ENCODE measurements at regions not wholly inside any gene's neighbourhood (a gene's known extent, or its start where the extent isn't known, plus 50 kb on each side); places are given as distances from the start of the nearest gene placed in this dataset.

DNA sequence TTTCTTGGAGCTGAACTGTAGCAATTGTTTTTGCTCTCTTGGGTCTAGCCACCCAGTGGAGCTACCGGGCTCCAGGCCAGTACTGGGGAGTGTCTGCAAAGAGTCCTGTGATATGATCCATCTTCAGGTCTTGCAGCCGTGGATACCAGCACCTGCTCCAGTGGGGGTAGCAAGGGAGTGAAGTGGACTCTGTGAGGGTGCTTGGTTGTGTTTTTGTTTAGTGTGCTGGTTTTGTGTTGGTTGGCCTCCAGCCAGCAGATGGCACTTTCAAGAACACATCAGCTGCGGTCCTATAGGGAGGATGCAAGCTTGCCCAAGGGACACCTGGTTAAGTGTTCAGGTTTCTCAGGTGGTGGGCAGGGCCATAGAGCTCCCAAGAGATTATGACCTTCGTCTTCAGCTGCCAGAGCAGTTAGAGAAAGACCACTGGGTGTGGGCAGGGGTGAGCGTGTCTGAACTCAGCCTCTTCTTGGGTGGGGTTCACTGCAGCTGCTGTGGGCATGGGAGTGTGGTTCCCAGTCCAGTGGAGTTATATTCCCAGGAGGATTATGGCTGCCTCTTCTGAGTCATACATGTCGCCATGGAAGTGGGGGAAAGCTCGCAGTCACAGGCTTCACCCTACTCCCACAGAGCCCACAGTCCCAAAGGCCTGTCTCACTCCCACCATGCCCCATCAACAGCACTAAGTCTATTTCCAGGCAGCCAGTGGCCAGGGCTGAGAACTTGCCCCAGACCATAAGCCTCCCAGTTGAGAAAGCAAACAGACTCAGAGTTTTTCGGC lies 811.6 kb downstream of the GLUD2 start:
- TF ChIP-seq EP300 (IDR thresholded peaks at IDR 0.05) (no peak), POLR2AphosphoS5 (IDR thresholded peaks at IDR 0.05) (no peak), POLR2A (IDR thresholded peaks at IDR 0.05) (no peak)
- TF ChIP-seq, protein P1, sequence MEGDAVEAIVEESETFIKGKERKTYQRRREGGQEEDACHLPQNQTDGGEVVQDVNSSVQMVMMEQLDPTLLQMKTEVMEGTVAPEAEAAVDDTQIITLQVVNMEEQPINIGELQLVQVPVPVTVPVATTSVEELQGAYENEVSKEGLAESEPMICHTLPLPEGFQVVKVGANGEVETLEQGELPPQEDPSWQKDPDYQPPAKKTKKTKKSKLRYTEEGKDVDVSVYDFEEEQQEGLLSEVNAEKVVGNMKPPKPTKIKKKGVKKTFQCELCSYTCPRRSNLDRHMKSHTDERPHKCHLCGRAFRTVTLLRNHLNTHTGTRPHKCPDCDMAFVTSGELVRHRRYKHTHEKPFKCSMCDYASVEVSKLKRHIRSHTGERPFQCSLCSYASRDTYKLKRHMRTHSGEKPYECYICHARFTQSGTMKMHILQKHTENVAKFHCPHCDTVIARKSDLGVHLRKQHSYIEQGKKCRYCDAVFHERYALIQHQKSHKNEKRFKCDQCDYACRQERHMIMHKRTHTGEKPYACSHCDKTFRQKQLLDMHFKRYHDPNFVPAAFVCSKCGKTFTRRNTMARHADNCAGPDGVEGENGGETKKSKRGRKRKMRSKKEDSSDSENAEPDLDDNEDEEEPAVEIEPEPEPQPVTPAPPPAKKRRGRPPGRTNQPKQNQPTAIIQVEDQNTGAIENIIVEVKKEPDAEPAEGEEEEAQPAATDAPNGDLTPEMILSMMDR (IDR thresholded peaks at IDR 0.05) = no peak
- Histone ChIP-seq H3K27me3 (no peaks in the 10 kb centered on the region), H3K27ac (no peak overlapping the region), H3K36me3 (no peaks in the 10 kb centered on the region), H3K4me3 (no peak overlapping the region), H3K9me3 (no peaks in the 10 kb centered on the region), H3K4me1 (no peaks in the 10 kb centered on the region)
- ATAC-seq (ENCODE audit: low FRiP score in 2 of 2) (no peak), DNase-seq (no peak)
- 76 to 78% methylated on average over 3 to 8 of the region's 8 CpGs for WGBS, 2 donors

DNA sequence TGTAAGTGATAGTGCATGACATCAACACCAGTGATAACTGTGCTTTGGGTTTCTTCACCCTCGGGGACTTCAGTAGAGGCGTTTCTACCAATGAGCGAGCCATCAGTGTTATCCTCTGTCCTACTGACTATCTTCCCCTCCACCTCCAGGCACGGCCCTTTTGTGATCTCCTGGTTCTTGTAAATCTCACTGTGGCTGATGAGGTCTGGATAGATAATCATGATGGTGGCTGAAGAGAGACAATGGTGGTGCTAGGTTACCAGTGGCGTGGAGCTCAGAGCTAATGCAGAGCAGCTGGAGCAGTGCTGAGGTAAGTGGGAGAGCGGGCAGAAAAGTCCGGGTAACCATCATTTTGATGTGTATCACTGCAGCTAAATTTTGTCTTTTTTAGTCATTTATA lies 816.6 kb downstream of the GLUD2 start:
- ATAC-seq (ENCODE audit: low FRiP score in 2 of 2) = no peak
- Histone ChIP-seq H3K36me3 (no peaks in the 10 kb centered on the region), H3K4me3 (no peak overlapping the region), H3K27ac (no peak overlapping the region), H3K27me3 (no peaks in the 10 kb centered on the region), H3K4me1 (no peaks in the 10 kb centered on the region), H3K9me3 (no peaks in the 10 kb centered on the region)
- WGBS, 2 donors = 78 to 89% methylated on average over 7 of the region's 7 CpGs
- TF ChIP-seq, protein P1 (IDR thresholded peaks at IDR 0.05) = no peak
- TF ChIP-seq POLR2AphosphoS5 (IDR thresholded peaks at IDR 0.05) = no peak
- TF ChIP-seq EP300 (IDR thresholded peaks at IDR 0.05) = no peak
- TF ChIP-seq POLR2A (IDR thresholded peaks at IDR 0.05) = no peak
- no peak for DNase-seq

DNA sequence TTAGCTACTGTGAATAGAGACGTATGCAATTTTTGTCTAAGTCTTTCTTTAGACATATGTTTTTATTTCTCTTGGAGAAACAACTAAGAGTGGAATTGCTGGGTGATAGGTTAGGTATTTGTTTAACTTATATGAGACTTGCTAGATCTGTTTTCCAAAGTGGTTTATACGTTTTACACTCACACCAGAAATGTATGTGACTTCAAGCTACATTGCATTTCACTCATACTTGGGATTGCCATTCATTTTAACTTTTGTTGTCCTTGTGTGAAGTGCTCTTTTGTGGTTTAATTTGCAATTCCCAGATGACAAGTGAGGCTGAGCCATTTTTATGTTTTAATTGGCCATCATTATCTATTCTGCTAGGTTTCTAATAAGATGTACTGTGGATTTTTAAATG lies 817.2 kb downstream of the GLUD2 start:
- TF ChIP-seq, protein P1 (IDR thresholded peaks at IDR 0.05) = no peak
- no peak for TF ChIP-seq EP300 (IDR thresholded peaks at IDR 0.05)
- no peak for TF ChIP-seq POLR2AphosphoS5 (IDR thresholded peaks at IDR 0.05)
- Histone ChIP-seq H3K4me3 (no peak overlapping the region), H3K27me3 (no peaks in the 10 kb centered on the region), H3K27ac (no peak overlapping the region), H3K9me3 (no peaks in the 10 kb centered on the region), H3K4me1 (no peaks in the 10 kb centered on the region), H3K36me3 (no peaks in the 10 kb centered on the region)
- WGBS, 2 donors = 36 to 65% methylated on average over 2 of the region's 2 CpGs
- no peak for DNase-seq
- ATAC-seq (ENCODE audit: low FRiP score in 2 of 2) = no peak

DNA sequence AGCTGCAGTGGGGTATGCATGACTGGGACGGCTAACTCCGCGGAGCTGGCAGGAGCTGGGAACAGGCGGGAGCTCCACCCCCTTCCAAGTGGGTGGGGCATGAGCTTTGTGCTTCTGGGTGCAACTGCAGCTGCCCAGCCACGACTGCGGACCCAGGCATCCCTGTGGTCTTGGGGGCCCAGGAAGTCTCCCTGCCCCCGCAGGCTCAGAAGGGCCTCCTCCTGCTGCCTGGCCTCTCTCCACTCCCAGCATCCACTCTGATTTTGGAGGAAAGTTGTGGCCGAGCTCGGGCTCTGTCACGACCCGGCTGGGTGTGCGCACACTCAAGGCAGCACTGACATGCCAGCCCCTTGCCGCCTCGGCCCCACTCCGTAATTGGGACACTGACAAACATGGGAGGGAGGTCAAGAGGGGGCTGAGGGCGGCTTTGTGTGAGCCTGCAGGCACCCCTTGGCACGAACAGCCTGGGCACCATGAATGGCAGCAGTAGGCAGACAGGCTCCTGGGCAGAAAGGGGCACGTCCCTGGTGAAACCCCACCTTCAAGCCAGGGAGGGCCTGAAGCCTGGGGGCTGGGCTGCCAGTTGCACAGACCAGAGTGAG lies 822.6 kb downstream of the GLUD2 start:
- no peaks in the 10 kb centered on the region for H3K4me1 ChIP-seq
- no peak overlapping the region for H3K4me3 ChIP-seq
- no peak overlapping the region for H3K27ac ChIP-seq
- no peaks in the 10 kb centered on the region for H3K36me3 ChIP-seq
- H3K9me3 ChIP-seq = no peaks in the 10 kb centered on the region
- TF ChIP-seq POLR2AphosphoS5 (IDR thresholded peaks at IDR 0.05) (no peak), EP300 (IDR thresholded peaks at IDR 0.05) (no peak), POLR2A (IDR thresholded peaks at IDR 0.05) (no peak)
- TF ChIP-seq, protein P1 (IDR thresholded peaks at IDR 0.05) = no peak
- ATAC-seq (ENCODE audit: low FRiP score in 2 of 2) = no peak
- no peaks in the 10 kb centered on the region for H3K27me3 ChIP-seq
- WGBS, 2 donors = 79 to 96% methylated on average over 3 to 18 of the region's 18 CpGs
- peak in 1 of 2 donors; percentile 20 for DNase-seq
